Left colon (tissue), 2 donors: ENCODE measurements at regions not wholly inside any gene's neighbourhood (a gene's known extent, or its start where the extent isn't known, plus 50 kb on each side); places are given as distances from the start of the nearest gene placed in this dataset.
A peak's percentile ranks its signal among the peaks of the same experiment; 100 is the strongest.

ENCODE experiments used
- ATAC-seq: fragments of 200-7000 bp; cut with Tn5 transposase; one replicate; pipeline ENCODE4 v1.9.1; 2020; ENCODE audit warnings: mild to moderate bottlenecking, moderate library complexity
- DNase-seq, 2 donors: peaks; one replicate each; pipeline ENCODE4 v3.0.0-alpha.2; 2020
- intact Hi-C, 2 donors: fragments of 100-400 bp; cut with DNase I in 1 of 2; cut with micrococcal nuclease in 1 of 2; formaldehyde crosslinking; loops; one replicate each; pipeline versions ENCODE4 v1.11.2 to v1.14.0; 2022; cut with DNase I, micrococcal nuclease
- donor health status: DM: no; HTN: no; CAD: no.
- donor health status: DM: yes; HTN: yes; CAD: no.

DNA sequence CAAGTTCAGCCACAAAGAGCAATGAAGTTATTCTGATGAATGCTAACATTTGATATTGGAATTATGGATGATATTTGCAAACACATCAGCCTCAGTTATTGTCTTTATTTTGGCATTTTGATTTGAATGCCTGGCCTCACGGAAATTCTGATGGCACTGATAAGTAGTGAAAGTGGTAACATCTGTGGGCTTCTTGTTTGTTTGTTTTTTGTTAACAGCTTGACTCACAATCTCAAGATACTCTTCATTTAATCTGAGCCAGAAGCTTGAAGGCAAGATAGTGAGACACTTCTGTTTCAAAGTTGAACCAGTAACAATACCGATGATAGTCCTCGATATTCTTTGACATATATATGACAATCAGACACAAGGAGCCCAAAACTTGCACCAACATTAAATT is 182.9 kb upstream of the NFIA start:
- intact Hi-C loops = no loop called here
- DNase-seq (no peak), ATAC-seq (no peak)

DNA sequence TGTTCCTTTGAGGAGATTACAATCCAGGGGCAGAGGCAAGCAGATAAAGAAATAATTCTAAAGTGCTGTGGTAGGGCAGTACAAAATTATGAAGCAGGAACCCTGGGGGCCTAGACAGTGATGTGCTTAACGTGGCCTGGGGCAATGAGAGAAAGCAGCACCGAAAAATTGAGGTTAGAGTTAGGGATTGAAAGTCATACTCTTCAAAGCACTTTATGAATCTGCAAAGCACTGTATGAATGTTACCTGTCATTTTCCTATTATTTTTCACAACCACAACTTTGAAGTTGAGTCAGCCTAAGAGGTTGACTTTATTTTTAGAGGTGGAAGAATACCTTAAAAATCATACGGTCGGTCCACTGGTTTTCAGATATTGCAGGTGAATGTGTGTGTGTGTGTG is 183.4 kb upstream of the NFIA start:
- no peak for ATAC-seq
- intact Hi-C loops = no loop called here
- no peak for DNase-seq

DNA sequence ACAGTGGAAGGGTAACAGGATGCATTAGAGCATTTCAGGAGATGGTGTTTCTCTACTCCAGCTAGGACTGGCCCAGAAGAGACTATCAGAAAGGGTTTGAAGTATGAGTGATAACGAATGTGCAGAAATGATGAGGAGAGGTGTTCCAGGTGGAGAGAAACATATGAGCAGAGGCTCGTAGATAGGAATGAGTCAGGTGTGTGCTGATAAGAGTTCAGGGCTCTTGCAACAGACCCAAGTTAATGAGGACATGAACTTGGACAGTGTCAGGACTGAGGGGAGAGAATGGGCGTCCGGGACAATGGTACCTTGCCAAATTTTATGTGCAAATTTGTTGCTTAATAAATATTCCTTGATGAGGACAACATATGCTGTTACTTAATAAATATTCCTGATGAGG is 183.9 kb upstream of the NFIA start:
- ATAC-seq (no peak), DNase-seq (no peak)
- intact Hi-C loops = no loop called here

DNA sequence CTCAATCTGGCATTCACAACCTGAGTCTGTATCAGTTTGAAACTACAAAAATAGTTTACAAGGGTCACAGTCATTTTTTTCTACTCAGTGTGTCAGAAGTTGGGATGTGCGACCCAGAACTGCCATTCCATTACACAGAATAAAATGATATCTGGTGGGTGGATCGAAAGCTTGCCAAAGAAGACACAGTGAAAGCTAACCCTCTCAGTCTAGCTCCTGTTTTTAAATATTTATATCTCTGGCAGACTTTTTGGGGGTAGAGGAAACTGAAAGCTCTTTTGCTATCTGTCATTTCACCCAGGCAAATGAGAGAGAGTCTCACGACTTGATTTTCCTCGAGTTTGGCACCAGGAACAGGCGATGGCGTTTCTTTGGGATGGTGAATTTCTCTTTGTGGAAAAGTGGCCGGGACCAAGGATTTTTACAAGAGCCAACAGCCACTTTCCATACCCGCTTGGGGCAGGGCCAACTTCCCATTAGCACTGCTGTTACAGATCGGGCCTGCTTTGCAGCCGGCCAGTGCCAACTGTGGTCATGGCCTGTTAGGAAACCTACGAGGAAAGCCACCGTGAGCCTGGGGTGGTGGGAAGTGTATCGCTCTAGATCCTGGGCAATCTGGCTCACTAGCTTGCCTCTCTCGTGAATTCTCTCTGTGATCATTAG is 185.5 kb upstream of the NFIA start:
- intact Hi-C loops = no loop called here
- ATAC-seq (no peak), DNase-seq (no peak)

DNA sequence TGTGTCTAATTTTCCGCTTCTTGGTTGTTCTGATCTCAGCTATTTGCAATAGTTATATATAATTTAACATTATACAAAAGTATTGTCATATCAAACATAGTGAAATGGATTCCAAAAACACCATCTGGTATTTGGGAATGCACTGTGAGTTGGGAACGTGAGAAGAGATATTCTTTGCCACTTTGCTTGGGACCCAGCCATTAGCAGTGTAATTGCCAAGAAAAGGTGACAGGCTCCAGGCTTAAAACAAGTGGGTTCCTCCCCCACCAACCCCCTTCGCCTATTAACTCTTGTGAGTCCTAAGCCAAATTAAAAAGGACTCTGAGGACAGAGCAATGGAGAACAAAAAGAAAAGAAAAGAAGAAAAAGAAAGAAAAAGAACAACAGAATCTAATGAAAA is 186.7 kb upstream of the NFIA start:
- intact Hi-C loops = no loop called here
- DNase-seq = no peak
- ATAC-seq = no peak

DNA sequence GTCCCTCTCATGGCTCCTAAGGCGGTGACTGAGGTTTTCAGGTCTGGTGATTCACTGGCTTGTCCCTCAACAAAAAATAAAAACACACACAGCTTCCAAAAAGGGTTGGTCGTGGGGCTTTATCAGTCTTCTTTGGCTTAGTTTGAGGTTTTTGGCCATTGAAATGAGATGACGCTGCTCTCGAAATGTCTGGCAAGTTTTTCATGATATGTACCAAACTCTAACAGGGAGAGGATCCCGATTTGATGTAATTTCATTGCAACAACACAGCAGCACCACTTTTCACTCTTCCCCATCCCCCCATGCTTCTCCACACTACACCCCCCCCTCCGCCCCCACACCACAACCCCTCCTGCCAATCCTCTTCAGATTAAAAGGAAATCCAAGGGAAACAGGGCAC is 187.1 kb upstream of the NFIA start:
- DNase-seq (no peak), ATAC-seq (no peak)
- intact Hi-C loops = no loop called here

DNA sequence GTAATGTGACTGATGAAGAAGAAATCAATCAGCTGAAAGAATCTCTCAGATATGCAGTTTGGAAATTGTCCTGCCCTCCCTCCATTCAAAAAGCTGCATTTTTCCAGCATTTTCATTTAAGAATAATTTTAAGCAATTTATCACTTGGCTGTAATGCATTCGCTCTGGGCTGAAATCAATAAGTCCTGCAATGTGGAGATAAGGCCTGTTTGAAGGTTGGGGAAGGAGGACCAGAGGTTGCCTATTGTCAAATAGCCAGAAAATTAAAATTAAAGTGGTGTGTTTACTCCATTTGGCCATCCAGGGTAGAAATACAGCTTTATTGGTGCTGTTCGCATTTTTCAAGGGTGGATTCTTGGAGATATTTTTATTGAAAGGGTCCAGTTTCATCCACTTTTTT is 187.6 kb upstream of the NFIA start:
- no peak for ATAC-seq
- DNase-seq = no peak
- intact Hi-C loops = no loop called here

DNA sequence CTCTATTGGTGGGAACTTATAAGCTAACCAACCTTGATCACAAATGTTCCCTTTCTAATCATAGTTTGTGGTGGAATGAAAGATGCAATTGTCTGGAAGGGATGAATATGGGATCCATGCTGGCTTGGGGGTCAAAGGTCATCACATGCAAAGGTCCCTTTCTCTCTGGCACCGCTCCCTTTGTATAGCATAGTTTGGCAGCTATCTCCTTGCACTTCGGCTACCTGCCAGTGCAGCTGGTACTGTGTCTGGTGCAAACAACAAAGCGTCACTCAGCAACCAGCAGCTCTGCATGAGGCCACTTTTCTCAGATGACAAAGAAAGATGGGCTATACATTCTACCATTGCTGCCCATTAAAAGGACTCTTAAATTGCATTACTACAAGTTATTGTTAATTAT is 188.2 kb upstream of the NFIA start:
- intact Hi-C loops = no loop called here
- DNase-seq (peak in 1 of 2 donors; percentile 31), ATAC-seq (peak; percentile 86)

DNA sequence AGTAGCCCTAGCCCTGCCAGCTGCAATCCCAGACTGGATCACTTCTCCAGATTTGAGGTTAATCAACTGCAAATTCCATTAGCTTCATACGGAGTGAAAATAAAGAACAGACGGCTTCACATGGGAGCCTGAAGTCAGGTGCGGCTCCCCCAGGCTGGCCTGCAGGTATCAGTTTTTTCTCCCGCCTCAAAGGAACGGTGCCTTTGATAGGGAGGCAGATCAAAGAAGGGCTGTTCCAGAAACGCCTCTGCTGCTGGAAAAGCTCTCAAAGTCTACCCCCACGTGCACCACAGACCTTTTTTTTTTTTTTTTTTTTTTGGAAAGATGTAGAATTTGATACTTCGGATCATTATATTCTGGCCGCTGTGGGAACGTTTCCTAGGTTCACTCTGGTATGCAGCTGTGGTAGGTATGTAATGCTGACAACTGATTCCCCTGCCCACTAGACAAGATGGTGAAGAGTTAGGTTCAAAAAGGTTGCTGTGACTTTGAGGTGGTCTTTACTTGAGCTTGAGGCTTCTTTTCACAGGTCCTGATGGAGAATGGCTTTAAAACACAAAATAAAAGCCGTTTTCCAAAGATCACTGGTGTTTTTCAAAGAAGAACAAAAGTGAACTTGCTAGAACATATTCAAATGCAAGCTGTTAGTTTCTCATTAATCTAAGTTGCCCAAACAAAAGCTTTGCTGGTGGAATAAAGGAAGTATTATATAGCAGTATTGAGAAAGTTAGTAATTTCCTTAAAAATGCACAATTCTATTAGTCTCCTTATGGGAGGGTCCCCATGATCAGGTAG is 189.0 kb upstream of the NFIA start:
- intact Hi-C loops = no loop called here
- ATAC-seq = no peak
- DNase-seq = no peak

DNA sequence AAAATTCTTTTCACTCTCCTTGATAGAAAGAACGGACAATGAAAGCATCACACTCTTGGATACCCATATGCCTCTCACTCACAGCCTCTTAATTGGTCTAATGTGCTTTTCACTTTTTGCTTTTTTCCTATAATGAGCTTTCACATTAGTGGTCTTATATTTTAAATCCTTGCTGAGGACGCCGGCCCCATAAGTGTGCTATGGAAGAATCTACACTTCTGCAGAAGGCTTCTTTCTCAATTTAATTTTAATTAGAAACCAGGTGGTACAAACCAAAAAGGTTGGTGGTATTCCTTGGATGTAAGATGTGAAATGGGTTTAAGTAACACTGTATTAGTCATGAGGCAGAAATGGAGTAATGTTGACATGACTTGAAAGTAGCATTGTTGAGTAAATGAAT is 190.6 kb upstream of the NFIA start:
- ATAC-seq (no peak), DNase-seq (no peak)
- intact Hi-C loops = no loop called here

DNA sequence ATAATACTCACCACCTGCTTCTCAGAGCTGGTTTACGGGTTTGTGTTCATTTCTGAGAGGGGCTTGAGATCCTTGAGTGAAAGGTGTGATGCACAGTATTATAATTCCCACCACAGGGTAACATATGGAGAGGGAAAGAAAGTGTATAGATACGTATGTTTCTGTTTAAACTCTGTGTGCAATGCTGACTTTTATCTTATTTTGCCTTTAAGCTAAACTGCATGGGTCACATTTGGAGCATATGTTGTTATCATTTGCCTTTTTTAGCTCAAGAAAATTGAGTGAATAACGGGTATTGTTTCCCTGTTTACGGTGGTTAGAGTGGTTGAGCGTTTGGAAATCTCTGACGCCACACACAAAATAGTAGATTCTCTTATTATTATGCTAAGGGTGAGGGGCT is 191.1 kb upstream of the NFIA start:
- no peak for DNase-seq
- intact Hi-C loops = no loop called here
- ATAC-seq = no peak

DNA sequence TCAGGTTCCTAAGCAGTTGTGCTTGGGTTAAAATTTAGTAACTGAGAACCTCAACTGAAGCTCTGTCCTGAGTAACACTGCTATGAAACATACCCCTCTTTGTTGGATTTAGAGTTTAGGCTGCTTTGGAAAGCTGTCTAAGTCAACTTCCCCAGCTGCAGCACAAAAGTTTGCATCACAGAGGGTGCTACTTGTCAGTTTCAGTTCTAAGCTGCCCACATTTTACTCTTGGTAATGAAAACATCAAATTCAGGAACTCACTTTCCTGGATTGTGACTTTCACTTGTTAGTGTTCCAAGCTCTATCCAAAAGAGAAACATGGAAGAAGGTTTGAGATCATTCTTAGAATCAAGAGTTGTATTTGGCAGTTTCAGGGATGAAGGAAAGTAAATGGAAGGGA is 191.7 kb upstream of the NFIA start:
- ATAC-seq = no peak
- intact Hi-C loops = no loop called here
- DNase-seq = no peak

DNA sequence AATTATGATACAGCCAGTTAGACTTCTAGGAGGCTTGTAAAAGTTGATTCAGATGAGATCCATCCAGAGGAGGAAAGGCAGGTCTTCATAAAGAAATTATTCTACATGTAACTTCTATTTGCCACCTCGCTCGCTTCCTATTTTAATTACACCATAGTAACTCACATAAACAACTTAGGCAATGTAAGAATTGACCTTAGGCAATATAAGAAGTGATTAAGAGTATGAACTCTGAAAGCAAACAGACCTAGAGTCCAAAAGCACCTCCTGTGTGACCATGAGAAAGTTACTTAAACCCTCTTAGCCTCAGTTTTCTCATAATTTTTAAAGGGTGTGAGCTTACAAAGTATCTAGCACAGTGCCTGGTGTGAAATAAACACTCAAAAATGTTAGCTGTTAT is 192.7 kb upstream of the NFIA start:
- intact Hi-C loops = no loop called here
- ATAC-seq (peak; percentile 80), DNase-seq (no peak)

DNA sequence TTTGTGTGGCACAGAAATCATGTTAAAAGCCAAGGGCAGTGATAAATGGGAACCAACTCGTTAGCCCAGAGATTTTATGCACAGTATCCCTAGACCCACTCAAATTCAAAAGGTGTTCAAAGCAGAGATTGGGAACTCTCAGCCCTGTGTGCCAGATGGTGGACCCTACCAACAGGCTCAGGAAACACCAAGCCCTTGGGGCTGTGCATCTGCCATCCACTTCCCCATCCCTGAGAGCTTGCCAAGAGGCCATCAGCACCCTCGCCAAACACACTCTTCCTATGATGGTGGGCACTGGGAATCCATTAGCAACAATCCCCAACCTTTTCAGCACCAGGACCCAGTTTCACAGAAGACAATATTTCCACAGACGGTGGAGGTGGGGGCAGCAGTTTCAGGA is 194.2 kb upstream of the NFIA start:
- intact Hi-C loops = no loop called here
- no peak for ATAC-seq
- no peak for DNase-seq

DNA sequence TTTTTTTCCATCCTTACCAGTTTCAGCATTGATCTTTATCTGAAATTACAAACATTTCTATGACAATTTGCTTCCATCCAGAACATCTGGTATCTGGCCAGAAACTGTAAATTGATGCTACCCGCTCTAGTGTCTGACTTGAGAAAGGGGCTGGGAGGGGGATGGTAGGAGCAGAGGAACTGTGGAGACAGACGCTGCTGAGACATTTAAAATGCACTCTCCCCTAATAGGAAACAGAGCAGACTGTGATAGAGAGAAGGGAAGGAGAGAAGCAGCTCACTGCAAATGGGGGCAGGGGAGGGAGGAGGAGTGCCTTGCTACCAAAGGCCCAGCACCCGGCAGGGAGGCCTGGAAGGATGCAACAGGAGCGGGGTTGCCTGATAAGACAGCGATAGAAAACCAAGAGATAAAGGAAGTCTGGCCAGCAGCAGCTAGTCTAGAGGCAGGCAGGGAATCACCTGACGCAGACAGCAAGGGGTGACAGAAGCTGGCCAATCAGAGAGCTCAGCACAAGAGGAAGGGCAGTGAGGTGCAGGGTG is 195.5 kb upstream of the NFIA start:
- intact Hi-C loops = no loop called here
- ATAC-seq (no peak), DNase-seq (no peak)

DNA sequence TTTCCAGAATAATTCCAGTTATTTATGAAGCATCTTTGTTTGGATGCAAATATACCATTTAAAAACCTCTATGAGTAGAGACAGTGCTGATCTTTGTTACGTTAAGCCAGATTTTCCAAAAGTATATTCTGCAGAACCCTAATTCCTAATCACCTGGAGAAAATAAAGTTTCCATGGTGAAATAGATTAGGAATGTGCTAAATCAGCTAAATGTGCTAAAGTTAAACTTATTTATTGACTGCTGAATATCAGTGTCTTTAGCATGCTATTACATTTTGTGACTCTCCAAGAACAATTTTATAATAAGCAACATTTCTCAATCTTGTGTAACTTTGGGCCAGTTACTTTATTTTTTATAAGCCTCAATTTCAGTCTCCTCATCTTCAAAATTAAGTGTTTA is 196.3 kb upstream of the NFIA start:
- DNase-seq = no peak
- intact Hi-C loops = no loop called here
- no peak for ATAC-seq

DNA sequence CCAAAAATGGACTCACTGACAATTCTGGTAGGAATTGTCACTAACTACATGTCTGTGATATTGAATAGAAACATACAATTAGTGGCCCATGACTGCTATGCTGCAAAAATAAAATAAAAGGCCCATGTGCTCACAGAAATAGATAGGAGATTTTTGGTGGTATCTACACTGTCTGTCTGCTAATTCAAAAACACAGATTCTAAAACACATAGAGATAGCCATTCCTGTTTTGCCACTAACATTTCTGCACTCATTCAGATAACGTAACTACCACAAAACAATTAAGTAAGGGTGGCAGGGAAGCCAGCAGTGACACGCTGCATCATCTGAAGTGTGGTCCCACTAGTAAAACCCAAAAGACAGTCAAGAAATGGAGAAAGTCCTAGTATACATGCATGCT is 202.2 kb upstream of the NFIA start:
- no peak for ATAC-seq
- intact Hi-C loops = no loop called here
- DNase-seq = no peak

DNA sequence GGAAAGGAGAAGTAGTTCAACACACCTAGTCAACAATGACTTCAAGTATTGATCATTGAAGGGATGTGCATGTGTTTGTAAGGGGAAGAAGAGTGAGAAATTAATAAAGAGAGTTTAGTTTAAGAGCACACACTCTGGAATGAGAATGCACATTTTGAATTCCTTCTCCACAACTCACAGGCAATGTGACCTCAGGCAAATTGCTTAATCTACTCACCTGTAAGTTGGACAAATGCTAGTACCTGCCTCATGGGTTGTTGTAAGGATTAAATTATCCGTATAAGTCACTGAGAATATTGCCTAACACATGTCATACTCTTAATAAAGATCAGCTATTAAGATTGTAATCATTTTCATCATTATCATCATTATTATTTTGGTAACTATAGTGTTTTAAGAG is 204.0 kb upstream of the NFIA start:
- no peak for DNase-seq
- intact Hi-C loops = no loop called here
- no peak for ATAC-seq

DNA sequence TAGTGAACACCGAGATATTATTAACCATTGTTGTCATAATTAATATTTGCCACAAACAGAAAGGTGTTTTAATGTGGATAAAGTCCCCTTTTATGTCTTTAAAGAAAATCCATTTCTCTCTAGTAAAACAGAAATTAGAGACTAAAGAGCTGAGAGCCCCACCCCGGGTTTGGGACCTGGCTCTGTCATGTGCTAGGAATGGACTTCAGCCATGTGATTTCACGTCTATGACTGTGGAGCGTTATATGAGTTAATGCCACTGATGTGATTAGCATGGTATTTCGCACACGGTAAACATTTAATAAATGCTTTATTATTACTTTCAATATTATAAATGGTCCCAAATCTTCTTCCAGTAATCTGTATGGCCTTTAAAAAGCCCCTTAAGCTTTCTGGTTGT is 205.0 kb upstream of the NFIA start:
- ATAC-seq (no peak), DNase-seq (no peak)
- intact Hi-C loops = no loop called here

DNA sequence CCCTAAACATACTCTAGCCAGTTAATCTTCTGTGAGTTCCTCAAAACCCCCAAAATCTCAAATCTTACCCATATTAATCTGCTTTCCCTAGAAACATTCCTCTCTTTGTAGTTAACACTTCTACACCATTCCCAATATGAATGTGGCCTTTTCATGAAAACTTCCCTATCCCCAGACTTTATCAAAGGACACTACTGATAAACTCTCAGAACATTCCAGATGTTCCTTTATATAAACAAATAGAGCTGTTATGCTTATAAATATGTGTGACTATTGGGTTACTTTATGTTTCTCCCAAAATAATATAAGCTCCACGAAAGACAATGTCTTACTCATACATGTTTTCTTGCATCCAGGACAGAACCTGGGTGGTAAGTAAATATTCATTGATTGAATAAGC is 205.4 kb upstream of the NFIA start:
- no peak for ATAC-seq
- intact Hi-C loops = no loop called here
- DNase-seq = no peak

DNA sequence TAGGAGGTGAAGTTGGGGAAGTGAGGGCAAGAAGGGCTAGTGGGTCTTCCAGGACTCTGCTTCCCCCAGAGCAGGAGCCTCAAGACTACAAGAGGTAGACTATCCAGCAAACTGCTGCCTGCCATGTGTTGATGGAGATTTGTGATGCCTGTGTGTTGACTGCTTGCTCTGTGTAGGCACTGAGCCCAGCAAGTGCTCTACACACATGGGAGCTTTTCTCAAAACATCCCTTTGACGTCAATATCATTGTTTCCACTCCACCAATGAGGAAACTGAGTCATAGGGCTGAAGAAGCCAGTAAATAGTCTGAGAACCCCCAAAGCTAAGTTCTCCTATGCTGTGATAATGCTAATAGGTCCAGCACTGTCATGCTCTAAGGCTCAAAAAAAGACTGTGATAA is 207.2 kb upstream of the NFIA start:
- intact Hi-C loops = no loop called here
- ATAC-seq = no peak
- DNase-seq = no peak
